ENCODE measurements at regions not wholly inside any gene's neighbourhood (a gene's known extent, or its start where the extent isn't known, plus 50 kb on each side); places are given as distances from the start of the nearest gene placed in this dataset.

- no peaks in the 10 kb centered on the region for H3K4me1 Mint-ChIP-seq (ENCODE audit: unreplicated experiment)
- no peak for TF ChIP-seq CTCF (IDR thresholded peaks at IDR 0.05; ENCODE audit: unreplicated experiment)
- H3K27me3 Mint-ChIP-seq (ENCODE audit: unreplicated experiment), result no peaks in the 10 kb centered on the region
- no peak for DNase-seq (ENCODE audit: low spot score)
- H3K4me3 Mint-ChIP-seq (ENCODE audit: unreplicated experiment), result no peak overlapping the region
- H3K9me3 Mint-ChIP-seq (ENCODE audit: unreplicated experiment), result no peaks in the 10 kb centered on the region
- no peak overlapping the region for H3K27ac Mint-ChIP-seq (ENCODE audit: unreplicated experiment)
- H3K36me3 Mint-ChIP-seq (ENCODE audit: low read depth, unreplicated experiment), result no peaks in the 10 kb centered on the region
Measured at GRCh38 chr13:58306062-58306461, 674.5 kb downstream of the PCDH17 start.

DNA sequence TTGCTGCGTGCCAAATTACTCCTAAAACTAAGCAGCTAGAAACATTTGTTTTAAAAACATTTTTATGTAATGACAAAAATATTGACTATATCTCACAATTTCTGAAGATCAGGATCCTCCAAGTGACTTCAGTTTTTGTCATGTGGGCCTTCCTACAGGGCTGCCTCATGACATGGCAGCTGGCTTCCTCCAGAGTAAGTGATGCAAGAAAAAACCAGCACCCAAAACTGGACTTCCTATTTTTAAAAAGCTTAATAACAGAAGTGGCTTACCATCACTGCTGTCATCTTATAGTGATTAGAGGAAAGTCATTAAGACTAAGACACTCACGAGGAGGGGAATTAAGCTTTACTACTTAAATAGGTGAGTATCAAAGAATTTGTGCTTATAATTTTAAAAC, 681.7 kb downstream of the PCDH17 start:
- no peaks in the 10 kb centered on the region for H3K36me3 Mint-ChIP-seq (ENCODE audit: low read depth, unreplicated experiment)
- no peak overlapping the region for H3K4me3 Mint-ChIP-seq (ENCODE audit: unreplicated experiment)
- H3K27ac Mint-ChIP-seq (ENCODE audit: unreplicated experiment), result no peak overlapping the region
- H3K9me3 Mint-ChIP-seq (ENCODE audit: unreplicated experiment), result no peaks in the 10 kb centered on the region
- H3K27me3 Mint-ChIP-seq (ENCODE audit: unreplicated experiment), result peaks cover 2% of the 10 kb centered on the region
- DNase-seq (ENCODE audit: low spot score), result no peak
- TF ChIP-seq CTCF (IDR thresholded peaks at IDR 0.05; ENCODE audit: unreplicated experiment), result no peak
- H3K4me1 Mint-ChIP-seq (ENCODE audit: unreplicated experiment), result no peaks in the 10 kb centered on the region

DNA sequence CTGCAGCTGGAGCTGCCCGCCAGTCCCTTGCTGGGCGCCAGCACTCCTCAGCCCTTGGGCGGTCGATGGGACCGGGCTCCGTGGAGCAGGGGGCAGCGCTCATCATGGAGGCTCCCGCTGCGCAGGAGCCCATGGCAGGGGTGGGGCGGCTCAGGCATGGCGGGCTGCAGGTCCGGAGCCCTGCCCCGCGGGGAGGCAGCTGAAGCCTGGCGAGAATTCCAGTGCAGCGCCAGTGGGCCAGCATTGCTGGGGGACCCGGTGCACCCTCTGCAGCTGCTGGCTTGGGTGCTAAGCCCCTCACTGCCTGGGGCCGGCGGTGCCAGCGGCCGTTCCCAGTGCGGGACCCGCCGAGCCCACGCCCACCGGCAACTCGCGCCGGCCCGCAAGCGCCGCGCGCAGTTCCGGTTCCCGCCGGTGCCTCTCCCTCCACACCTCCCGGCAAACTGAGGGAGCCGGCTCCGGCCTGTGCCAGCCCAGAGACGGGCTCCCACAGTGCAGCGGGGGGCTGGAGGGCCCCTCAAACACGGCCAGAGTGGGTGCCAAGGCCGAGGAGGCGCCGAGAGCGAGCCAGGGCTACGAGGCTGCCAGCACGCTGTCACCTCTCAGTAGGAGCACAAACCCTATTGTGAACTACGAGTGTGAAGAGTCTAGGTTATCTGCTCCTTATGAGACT, 687.1 kb downstream of the PCDH17 start:
- no peak for DNase-seq (ENCODE audit: low spot score)
- Mint-ChIP-seq H3K27me3 (ENCODE audit: unreplicated experiment) (peaks cover 2% of the 10 kb centered on the region), H3K4me1 (ENCODE audit: unreplicated experiment) (no peaks in the 10 kb centered on the region), H3K27ac (ENCODE audit: unreplicated experiment) (no peak overlapping the region), H3K36me3 (ENCODE audit: low read depth, unreplicated experiment) (no peaks in the 10 kb centered on the region), H3K9me3 (ENCODE audit: unreplicated experiment) (no peaks in the 10 kb centered on the region), H3K4me3 (ENCODE audit: unreplicated experiment) (no peak overlapping the region)
- TF ChIP-seq CTCF (IDR thresholded peaks at IDR 0.05; ENCODE audit: unreplicated experiment), result no peak

GRCh38 chr13:58324161-58324560, 692.6 kb downstream of the PCDH17 start:
- Mint-ChIP-seq H3K9me3 (ENCODE audit: unreplicated experiment) (no peaks in the 10 kb centered on the region), H3K36me3 (ENCODE audit: low read depth, unreplicated experiment) (no peaks in the 10 kb centered on the region), H3K27me3 (ENCODE audit: unreplicated experiment) (no peaks in the 10 kb centered on the region), H3K27ac (ENCODE audit: unreplicated experiment) (no peak overlapping the region), H3K4me3 (ENCODE audit: unreplicated experiment) (no peak overlapping the region), H3K4me1 (ENCODE audit: unreplicated experiment) (no peaks in the 10 kb centered on the region)
- DNase-seq (ENCODE audit: low spot score), result no peak
- no peak for TF ChIP-seq CTCF (IDR thresholded peaks at IDR 0.05; ENCODE audit: unreplicated experiment)

- no peak overlapping the region for H3K4me3 Mint-ChIP-seq (ENCODE audit: unreplicated experiment)
- no peaks in the 10 kb centered on the region for H3K36me3 Mint-ChIP-seq (ENCODE audit: low read depth, unreplicated experiment)
- no peaks in the 10 kb centered on the region for H3K4me1 Mint-ChIP-seq (ENCODE audit: unreplicated experiment)
- H3K27me3 Mint-ChIP-seq (ENCODE audit: unreplicated experiment), result no peaks in the 10 kb centered on the region
- no peaks in the 10 kb centered on the region for H3K9me3 Mint-ChIP-seq (ENCODE audit: unreplicated experiment)
- no peak for DNase-seq (ENCODE audit: low spot score)
- no peak overlapping the region for H3K27ac Mint-ChIP-seq (ENCODE audit: unreplicated experiment)
- TF ChIP-seq CTCF (IDR thresholded peaks at IDR 0.05; ENCODE audit: unreplicated experiment), result no peak
Measured at GRCh38 chr13:58329746-58330145, 698.2 kb downstream of the PCDH17 start.

Data from endothelial cell (in vitro differentiated cells).